GM18520 (cell line): ENCODE measurements at regions not wholly inside any gene's neighbourhood (a gene's known extent, or its start where the extent isn't known, plus 50 kb on each side); places are given as distances from the start of the nearest gene placed in this dataset.
A peak's percentile ranks its signal among the peaks of the same experiment; 100 is the strongest.

Experiments
- ATAC-seq: cut with Tn5 transposase; IDR thresholded peaks from one replicate; pipeline ENCODE4 v1.9.1; 2021; ENCODE audit not compliant: unreplicated experiment

GRCh38 chr20:7029019-7029418 lies 261.5 kb downstream of the BMP2 start:
- no peak for ATAC-seq

DNA sequence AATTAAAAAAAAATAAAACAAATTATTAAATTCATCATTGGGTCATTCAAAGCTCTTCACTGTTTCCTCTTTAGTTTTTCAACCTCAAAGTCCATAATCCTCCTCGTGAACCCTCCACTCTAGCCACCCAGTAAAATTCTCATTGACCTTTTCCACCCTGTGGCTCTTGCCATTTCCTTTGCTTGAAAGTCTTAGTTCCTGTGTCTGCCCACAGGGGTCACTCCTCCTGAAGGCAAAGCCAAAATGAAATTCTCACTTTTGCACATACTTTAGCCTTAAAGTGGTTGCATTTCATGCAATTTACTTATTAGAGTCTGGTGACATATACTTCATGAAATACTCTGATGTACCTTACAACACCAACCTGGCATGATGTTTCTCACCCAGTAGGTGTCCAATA lies 263.7 kb downstream of the BMP2 start:
- ATAC-seq = no peak

DNA sequence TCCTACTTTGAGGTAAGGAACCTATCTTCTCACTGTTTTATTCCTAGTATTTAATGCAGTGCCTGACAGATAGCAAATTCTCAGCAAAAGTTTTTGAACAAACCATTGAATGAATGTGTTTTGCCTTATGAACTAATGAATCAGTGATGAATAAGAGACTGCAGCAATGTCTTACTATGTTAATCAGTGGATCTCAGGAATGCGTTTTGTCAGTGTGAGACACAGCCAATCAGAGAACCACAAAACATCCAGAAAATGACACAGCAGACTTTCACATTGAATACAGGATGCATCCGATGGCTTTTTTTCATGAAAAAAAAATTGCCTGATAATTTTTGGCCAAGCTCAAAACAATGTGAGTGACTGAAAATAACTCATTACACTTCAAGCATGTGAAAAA lies 270.5 kb downstream of the BMP2 start:
- ATAC-seq = no peak

- no peak for ATAC-seq
Observed at GRCh38 chr20:7057611-7058010, 290.1 kb downstream of the BMP2 start.

- ATAC-seq = no peak
Observed at GRCh38 chr20:7078804-7079203, 311.3 kb downstream of the BMP2 start.

DNA sequence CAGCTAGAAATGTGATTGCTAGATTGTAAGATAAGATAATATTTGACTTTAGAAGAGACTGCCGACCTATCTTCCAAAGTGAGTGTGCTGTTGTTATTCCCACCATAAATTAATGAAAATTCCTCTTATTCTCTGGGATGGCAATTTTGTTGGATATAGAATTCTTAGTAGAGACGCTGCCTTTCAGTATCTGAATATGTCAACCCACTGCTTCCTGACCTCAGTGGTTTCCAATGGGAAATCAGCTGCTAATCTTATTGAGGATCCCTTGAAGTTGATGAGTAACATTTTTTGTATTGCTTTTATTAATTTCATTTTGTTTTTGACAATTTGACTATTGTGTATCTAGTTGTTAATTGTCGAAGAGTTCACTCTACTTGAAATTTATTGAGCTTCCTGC lies 313.0 kb downstream of the BMP2 start:
- ATAC-seq = no peak

DNA sequence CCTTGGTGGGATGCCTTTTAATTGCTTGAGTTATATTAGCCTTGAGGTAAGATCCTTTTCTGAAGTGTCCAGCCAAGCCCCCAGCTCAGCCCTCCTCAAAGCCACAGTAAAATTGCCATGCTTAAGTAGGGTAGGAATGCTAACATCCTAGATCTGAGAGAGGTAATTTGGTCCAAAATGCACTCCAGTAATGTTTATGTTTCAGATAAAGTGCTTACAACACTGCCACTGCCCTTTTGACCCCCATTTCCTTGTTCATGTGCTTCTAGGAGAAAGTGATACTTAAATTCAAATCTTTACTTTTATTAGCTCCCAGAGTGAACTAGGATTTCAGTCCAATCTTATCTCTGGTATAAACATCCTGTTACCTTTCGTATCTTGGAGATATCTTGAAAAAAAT lies 318.0 kb downstream of the BMP2 start:
- no peak for ATAC-seq

GRCh38 chr20:7087803-7088202 lies 320.3 kb downstream of the BMP2 start:
- ATAC-seq = no peak

- no peak for ATAC-seq
Observed at GRCh38 chr20:7090001-7090400, 322.5 kb downstream of the BMP2 start.

GRCh38 chr20:7090811-7091210 lies 323.3 kb downstream of the BMP2 start:
- ATAC-seq = no peak

GRCh38 chr20:7091655-7092054 lies 324.2 kb downstream of the BMP2 start:
- ATAC-seq = no peak

- ATAC-seq = no peak
Observed at GRCh38 chr20:7094438-7094997, 327.0 kb downstream of the BMP2 start.

GRCh38 chr20:7106910-7107309 lies 339.4 kb downstream of the BMP2 start:
- ATAC-seq = no peak

GRCh38 chr20:7108929-7109328 lies 341.4 kb downstream of the BMP2 start:
- no peak for ATAC-seq

DNA sequence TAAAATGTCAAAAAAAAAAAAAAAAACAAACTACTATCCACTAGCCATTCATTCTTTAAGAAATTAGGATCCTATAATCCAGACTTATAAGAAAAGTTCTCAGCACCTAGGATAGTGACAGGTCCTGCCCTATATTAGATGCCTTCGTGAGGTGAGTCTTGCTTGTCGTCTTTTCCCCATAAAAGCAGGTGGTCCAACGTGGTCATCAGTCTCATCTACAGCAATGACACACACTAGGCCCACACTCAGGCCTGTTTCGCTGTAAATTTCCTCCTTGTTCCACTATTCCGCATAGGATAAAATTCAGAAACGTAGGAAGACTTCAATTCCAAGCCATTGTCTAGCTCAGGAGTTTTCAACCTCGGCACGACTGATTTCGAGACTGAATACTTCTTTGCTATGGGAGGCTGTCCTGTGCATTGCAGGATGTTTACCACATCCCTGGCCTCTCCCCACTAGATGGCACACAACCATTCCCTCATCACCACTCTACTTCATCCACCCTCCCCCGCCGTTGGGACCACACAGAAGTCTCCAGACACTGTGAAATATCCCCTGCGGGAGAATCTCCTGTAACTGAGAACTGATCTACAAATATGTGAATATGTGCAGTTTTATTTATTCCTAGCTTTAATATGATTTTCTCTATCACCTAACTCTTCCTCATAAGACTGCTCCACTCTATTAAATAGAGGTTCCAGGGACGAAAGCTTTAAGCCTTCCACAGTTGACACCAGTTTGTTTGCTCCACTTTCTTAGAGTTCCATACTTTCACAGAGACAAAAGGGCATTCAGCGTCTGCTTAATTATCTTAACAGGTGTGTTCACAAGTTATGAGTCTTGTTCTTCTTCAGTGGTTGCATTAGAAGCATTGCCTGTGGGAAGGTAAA lies 346.3 kb downstream of the BMP2 start:
- no peak for ATAC-seq

DNA sequence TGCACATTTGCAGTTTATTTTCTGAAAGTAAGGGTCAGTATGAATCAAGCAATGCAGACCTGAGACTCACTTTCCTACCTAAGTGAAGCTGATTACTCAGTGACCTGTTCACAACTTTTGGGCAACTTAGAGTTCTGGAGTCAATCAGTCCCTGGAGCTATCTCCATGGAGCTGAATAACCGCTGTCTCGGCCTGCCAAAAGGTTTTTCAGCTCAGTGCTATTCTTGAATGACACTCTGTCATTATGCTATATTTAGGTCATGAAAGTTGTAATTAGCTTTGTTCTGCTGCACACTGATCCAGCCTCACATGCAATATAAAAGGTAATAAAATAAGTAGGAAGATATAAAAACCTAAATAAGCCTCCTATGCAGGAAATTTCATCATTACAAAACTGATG lies 356.0 kb downstream of the BMP2 start:
- no peak for ATAC-seq

- ATAC-seq = no peak
Observed at GRCh38 chr20:7124120-7124519, 356.6 kb downstream of the BMP2 start.

GRCh38 chr20:7136886-7137285 lies 369.4 kb downstream of the BMP2 start:
- no peak for ATAC-seq

DNA sequence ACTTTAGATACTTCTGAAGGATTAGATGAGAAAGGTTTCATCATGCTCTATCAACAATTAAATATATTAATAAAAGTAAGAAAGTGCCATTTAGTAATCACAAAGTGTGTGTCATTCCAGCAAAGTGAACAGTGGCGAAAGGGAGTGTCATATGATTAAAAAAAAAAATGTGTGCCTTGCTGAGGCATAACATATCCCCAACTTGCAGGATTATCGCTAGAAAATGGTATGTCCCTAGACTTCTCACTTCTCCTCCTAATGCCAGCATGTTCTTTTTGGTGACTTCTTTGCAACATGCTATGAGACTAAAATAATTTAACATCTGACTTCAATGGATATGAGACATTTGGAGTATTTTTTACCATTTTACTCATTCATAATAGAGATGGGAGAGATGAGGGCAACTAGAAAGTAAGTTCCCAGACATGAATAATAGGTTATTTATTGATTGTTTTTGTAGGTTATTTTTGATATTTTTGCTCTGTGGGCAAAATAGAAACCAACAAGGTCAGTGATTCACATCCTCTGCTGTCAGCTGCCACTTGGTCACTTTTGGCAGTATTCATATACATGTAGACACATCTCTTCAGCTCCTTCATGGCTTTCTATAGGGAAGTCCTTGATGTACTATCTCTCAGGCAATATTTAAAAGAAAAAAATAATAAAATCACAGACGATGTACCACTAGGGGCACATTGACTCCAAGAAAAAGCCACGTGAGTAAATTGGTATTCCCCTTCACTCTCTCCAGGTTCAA lies 370.1 kb downstream of the BMP2 start:
- ATAC-seq = peak; percentile 87

GRCh38 chr20:7144464-7144863 lies 377.0 kb downstream of the BMP2 start:
- no peak for ATAC-seq

- ATAC-seq = no peak
Observed at GRCh38 chr20:7146552-7147219, 379.2 kb downstream of the BMP2 start.
